NCI-H446 treated with DMSO at 0.1 percent for 48 hours (cell line): ENCODE measurements at regions not wholly inside any gene's neighbourhood (a gene's known extent, or its start where the extent isn't known, plus 50 kb on each side); places are given as distances from the start of the nearest gene placed in this dataset.
A peak's percentile ranks its signal among the peaks of the same experiment; 100 is the strongest.
"Not testable (repeated sequence)": the region's sequence is repeated elsewhere in the genome, so short reads cannot be mapped to it uniquely, and the experiment has no call there.

ENCODE experiments used
- DNase-seq: peaks from one replicate; lab custom pipeline; 2025; lab: John Stamatoyannopoulos, UW

DNA sequence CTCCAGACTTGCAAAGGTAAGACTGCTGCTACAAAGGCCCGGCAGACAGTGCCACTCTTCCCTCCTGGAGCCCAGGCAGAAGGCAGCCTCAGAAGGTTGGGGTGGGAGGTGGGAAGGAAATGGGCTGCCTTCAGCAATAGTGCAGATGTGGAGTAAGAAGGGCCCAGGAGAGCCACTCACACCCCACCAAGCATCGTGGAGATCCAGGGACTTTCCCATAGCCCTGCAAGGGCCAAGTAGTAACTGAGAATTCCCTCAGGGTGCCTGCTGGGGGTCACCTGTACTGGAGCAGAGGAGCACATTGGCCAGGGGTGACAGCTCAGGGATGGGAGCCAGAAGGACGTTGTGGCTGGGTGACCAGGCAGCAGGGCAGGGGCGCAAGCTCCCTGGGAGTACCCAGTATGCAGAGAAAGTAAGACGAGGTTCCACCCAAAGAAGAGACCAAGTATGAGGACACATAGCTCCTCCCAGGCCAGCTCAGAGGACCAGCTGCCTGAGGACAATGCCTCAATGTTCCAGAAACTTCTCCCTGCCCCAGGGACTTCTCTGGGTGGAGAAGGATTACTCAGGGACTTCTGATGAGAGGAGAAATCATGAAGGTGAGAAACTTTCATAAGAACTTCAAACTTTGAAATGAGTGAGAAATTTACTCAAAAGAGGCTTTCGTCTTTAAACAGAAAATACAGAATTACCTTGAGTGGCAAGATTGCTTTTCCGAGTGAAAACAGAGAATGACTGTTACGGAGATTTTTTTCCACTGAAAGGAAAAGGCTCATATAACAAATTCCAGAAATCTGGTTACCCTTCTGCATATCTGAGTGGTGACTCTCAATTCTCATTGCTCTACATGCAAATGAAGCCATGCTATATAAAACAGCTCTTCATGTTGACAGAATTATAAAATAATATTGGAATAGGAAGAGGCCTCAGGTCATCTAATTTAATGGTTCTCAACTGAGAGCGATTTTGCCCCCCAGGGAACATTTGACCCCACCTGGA is 87.9 kb upstream of the TRIO start:
- DNase-seq = no peak

DNA sequence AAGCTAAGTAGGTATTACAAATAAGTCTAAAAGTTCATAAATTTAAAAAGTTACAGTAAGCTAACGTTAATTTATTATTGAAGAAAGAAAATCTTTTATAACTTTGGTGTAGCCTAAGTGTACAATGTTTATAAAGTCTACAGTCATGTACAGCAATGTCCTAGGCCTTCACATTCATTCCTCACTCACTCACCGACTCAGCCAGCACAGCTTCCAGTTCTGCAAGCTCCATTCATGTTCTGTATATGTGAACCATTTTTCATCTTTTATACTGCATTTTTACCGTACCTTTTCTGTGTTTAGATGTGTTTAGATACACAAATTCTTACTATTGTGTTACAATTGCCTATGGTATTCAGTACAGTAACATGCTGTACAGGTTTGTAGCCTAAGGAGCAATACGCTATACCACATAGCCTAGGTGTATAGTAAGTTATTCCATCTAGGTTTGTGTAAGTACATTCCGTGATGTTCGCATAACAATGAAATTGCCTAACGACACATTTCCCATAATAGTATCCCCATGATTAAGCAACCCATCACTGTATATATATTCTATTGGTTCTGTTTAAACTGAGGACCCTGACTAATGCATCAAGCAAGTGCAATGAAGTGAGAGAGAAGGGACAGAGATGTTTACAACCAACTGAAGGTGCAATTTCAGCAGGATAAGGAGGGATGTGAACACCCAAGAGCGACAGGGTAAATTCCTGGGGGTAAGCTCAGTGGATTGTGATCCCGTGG is 88.9 kb upstream of the TRIO start:
- no peak for DNase-seq

DNA sequence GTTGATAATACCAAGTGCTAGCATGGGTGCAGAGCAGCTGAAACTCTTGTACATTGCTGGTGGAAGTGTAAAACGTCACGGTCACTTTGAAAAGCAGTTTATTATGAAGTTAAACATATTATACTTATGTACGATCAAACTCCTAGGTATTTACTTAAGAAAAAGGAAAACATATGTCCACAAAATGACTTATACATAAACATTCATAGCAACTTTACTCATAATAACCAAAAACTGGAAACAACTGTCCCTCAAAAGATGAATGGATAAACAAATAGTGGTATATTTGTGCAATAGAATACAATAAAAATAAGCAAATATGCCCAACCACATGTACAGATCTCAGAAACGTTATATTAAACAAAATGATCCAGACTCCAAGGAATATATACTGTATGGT is 92.3 kb upstream of the TRIO start:
- DNase-seq = no peak

DNA sequence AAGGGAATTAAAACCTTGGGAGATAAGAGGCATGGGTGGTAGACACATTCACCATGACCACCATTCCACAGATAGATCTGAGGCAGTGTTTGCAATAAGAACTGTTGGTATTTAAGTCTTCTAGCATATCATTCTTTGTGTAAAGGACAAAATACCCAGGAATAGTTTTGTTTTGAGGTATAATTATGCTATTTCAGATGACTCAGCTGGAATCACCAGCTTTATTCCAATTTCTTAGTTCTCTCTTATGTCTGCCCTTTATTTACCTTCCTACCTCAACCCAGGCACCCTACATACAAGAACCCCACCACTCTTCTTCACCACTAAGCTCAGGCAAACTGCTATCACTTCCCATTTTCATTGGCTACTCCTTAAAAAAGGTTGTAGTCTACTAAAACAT is 94.7 kb upstream of the TRIO start:
- no peak for DNase-seq

DNA sequence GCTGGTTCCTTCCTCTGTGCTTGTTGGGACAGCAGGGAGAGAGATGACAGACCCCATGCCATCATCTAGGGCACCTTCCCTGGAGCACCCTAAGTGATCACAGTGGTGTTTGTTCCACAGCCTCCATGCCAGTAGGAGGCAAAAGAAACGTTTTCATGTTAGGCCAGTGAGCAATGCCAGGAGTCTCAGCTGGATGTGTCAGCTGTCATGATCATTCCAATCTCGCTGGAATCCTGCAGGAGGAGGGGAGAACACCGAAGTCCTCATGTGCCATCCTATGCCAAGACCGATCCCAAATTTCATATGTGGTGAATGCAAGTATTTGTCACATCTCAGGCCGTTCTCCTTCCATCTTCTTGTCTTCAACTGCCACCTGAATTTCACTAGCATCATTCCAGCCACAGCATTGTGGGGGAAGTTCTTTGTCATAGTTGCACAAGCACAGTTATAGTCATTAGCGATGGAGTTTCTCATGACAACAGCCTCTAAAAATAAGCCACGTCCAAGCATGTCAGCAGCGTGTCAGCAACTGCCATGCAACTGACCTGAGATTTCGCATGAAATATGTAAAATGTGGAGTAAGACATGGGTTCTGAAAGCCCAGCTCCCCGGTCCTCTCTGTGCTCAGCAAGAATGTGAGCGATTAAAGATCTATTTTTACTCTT is 97.2 kb upstream of the DNAH5 start:
- DNase-seq = no peak

DNA sequence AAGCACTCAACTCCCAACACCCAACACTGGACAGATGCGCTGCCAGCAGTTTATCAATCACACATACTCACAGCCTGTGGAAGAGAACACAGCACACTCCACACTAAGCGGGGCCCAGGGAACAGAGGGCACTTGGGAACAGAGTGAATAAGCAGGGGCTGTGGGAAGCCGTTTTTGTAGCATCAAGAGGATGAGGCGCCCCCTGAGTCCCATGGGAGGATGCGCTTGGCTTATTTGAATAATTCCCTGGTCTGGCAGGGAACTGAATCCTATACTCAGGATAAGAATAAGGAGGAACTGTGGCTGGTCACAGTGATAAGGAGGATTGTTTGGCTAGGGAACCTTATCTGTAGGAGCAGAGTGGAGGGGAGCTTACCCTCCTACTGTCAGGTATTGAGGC is 96.1 kb upstream of the DNAH5 start:
- DNase-seq = no peak

DNA sequence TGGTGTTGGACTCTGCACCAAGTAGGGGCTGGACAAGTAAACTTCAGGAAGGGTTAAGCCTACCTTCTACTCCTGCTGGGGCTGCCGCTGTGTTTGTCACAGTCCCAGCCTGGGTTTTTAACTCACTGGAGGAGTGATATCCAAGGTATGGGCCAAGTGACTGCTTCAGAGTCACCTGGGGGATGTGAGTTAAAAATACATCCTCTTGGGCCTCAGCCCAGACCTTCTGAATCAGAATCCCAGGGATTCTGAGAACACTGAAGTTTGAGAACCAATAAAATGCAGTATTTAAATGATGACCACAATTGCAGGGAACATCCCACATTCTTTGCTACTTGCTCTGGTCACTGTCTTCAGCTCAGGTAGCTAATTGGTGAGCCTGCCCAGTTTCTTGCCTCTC is 95.1 kb upstream of the DNAH5 start:
- DNase-seq = no peak

DNA sequence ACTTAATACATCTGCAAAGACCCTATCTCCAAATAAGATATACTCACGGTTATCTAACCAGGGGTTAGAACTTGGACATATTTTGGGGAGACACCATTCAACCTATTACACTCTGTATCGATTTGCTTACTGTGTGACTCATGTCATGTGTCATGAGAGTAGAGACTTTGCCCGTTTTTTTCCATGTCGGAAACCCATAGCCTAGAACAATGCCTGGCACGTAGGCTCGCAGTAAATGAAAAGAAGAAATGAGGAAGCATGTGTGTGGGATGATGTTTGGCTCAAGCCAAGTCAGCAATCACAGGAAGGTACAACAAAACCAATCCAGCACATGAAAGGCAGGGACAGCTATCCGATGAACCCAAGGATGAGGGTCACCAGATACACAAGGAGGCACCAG is 94.6 kb upstream of the DNAH5 start:
- no peak for DNase-seq

DNA sequence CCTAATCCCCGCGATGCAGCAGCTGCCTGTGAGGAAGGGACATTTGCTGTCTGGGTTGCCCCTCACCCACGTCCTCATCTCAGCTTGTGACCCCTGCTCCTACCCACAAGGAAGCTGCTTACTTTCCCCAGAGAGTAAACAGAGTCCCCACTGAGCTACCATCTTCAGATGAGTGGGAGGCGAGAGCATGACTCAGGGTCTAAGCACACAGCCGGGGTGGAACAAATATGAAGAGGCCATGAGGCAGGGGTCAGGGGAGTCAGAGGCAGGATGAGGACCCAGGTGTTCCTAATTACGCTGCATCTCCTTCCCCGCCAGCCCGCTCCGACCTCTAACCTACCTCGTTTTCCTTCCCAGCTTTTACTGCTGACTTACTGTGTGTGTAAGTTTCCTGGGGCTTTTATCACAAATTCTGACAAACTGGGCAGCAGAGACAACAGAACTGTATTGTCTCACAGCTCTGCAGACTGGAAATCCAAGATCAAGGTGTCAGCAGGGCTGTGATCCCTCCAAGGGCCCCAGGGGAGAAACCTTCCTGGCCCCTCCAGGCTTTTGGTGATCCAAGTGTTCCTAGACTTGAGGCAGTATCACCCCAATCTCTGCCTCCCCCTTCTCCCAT is 94.0 kb upstream of the DNAH5 start:
- DNase-seq = no peak

DNA sequence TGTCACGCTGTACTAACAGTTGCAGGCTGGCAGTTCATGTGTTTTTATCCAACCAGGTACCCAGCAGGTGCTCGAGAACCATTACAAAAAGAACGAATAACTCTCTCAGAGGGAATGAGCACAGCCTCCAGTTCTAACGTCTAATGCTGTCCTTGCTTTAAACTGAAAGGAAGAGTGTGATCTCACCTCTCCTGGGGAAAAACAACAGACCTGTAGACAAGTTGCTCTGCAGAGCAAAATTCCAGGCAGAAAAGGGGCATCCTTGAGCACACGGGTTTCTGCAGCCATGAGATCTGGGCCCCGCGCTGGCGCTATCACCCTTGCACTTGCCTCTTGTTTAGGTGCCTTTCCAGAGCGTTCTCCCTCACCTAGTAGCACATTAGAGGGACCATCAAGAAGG is 92.5 kb upstream of the DNAH5 start:
- no peak for DNase-seq

DNA sequence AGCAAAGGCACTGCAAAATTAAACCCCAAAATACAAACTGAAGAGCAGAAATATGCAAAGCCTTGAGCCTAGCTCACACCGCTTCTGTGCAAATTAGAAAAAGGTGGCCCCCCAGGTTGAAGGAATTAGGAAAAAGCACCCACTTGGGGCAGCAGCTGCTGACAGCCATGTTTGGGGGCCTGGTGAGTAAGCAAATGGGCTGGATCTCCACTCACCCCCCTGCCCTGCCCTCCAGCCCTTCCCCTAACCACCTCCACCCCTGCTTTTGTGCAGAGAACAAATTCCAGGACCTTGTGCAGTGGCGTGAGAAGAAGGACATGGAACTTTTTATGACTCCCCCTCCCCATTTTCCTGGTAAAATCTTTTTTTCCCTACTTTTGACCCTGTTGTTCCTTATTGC is 92.0 kb upstream of the DNAH5 start:
- no peak for DNase-seq

DNA sequence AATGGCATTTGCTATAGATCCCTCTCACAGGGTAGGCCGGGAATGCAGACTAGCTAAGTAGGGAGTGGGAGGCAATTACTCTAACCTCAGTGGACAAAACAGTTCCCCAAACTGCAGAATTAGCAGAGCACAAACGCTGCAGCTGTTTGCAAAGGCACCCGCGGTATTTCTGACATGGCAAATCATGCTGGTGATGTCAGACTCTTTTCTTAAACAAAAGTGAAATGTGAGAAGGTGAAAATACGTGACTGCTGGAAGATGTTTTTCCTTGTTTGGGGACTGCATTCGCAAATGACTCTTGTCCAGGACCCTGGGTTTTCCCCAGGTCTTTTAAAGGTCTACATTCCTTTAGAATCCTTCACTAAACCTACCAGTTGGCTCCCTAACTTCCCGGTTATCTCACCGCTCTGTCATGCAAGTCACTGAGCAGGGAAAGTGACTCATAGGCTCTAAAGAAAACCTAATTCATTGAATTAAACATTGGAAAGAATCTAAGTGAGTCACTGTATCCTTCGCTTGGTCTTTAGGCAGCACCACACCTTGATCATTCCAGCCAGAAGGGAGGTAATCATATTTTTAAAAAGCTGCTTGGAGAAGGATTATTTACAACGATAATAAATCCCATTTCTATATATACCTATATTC is 91.5 kb upstream of the DNAH5 start:
- peak; percentile 74 for DNase-seq

DNA sequence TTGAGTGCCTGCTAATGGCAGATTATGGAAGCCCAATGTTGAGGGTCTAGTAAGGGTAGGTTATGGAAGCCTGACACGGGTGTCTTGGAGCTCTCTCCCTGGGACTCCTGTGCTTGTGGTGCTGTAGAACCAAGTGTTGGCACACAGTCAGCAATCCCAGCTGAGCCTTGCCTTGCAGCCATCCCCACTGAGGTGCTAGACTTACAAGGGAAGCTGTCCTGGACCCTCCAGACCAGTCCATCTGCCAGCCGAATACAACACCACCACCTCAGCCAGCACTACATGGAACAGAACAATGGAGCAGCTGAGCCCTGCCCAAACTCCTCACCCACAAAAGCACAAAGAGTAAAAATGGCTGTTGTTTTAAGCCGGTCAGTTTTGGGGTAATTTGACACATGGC is 90.5 kb upstream of the DNAH5 start:
- DNase-seq = no peak

DNA sequence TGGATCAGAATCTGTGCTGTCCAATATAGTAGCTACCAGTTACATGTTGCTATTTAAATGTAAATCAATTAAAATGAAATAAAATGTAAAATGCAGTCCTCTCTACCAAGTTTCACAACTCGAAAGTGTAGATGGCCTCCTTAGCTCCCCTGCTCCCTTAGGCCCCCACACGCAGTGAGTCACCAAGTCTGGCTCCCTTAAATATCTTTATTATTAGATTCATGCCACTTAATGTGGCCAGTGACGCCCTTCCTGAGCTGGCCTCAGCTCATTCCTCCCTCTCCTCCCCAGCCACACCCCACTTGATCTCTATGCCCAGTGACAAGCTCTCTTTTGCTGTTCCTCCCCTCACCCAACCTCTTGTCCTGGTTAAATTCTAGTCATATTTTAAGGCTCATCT is 88.4 kb upstream of the DNAH5 start:
- DNase-seq = no peak

DNA sequence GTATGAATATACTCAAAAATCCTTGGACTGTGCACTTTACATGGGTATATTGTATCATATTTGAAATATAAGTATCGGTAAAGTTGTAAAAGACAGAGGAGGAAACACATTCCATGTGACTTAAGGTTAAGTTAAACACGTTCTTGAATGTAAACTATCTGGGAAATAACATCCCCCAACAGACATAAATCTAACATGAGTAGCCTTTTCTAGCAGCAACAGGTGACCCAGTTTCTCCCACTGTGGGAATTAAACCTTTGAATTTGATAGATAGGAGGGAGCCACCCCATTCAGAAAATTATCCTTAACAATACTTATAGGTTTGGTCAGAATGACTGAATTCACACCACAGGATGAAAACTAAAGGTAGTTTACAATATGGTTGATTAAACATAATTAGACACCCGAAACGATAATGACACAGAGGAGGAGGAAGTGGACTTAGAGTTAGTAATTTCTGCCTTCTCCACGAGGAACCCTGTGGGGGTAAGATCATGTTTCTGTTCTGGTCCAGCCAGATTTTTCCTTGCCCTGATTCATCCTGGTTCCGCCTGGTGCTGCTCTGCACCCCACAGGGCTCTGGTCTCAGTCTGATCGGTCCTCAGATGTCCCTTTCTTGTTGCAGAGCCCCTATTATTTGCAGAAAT is 84.6 kb upstream of the DNAH5 start:
- no peak for DNase-seq

DNA sequence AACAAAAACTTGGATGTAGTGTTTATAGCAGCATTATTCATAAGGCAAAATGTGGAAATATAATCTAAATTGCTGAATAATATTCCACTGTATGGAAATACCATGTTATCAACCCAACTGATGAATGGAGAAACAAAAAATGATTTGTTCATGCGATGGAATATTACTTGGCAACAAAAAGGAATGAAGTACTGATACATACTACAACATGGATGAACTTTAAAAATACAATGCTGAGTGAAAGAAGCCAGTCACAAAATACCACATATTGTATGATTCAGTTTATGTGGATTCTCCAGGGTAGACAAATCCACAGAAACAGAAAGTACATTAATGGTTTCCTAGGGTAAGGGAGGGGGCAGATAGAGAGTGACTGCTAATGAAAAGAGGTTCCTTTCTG is 83.7 kb upstream of the DNAH5 start:
- no peak for DNase-seq

DNA sequence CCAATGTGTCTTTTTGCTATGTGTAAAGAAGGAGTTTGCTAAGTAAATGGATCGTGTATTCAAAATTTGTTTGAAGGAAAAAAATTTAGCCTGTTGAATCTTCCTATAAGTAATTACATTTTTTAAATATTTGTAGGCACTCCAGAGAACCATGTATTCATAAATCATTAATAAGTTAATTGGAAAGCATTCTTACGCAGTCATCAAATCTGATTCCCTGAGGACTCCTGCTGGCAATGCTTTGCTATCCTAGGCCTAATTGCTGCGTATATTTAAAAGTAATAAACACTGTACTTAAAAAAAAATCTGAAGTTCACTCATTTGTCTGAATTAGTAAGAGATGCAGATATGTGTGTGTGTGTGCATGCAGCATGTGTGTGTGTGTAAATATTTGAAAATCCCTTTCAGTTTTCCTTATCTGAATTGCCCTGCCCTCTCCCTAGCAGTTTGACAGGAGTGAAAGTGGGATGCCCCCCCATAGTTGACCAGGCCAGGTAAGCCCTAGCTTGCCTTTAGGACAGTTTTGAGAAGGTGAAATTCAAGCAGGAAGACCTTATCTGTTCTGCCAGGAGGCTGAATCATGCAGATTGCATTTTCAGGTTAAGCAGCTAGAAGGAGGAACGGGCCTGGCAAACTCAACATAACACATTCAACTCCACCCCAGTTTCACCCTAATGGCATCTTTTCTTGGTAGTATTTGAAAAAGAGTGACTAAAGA is 81.2 kb upstream of the DNAH5 start:
- DNase-seq = no peak

DNA sequence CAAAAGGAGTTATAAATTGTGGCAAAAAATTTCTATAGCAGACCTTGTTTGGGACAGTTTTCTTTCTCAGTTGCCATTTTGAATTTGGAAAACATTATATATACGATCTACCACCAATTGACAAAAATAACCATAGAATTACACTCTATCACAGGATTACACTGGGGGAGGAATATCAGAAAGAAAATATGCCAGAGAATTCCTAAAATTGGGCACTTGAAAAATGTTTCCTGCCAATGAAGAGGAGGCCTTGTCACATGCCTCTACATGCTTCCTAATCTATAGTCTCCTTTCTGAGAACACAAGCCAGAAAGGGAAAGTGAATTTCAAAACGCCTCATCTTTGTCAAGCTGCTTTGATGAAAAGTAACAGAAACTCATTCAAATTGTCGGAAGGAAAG is 78.5 kb upstream of the DNAH5 start:
- DNase-seq = no peak

DNA sequence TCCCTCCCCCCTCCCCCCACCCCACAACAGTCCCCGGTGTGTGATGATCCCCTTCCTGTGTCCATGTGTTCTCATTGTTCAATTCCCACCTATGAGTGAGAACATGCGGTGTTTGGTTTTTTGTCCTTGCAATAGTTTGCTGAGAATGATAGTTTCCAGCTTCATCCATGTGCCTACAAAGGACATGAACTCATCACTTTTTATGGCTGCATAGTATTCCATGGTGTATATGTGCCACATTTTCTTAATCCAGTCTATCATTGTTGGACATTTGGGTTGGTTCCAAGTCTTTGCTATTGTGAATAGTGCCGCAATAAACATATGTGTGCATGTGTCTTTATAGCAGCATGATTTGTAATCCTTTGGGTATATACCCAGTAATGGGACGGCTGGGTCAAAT is 76.5 kb upstream of the DNAH5 start:
- not testable (repeated sequence) for DNase-seq

DNA sequence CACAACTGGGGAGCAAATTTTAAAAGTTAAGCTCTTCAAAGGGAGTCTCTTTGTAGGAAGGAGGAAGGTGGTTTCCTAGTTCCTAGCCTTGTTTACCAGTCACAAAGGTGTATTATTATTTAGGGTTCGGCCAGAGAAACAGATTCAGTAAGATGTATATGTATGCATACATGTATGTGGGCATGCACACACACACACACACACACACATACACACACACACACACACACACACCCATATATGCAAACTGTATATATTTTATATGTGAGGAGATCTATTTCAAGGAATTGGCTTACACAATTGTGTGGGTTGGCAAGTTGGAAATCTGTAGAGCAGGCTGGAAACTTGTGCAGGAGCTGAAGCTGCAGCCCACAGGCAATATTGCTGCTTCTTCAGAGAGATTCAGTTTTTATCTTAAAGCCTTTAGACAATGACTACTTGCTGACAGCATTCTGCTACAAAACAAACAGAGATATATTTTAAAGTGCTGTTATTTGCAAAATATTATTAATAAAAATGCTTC is 75.3 kb upstream of the DNAH5 start:
- no peak for DNase-seq
